Keratinocyte (primary cell): ENCODE measurements at regions not wholly inside any gene's neighbourhood (a gene's known extent, or its start where the extent isn't known, plus 50 kb on each side); places are given as distances from the start of the nearest gene placed in this dataset.
"Not testable (repeated sequence)": the region's sequence is repeated elsewhere in the genome, so short reads cannot be mapped to it uniquely, and the experiment has no call there.

Experiments used
- DNase-seq: peaks from one replicate; pipeline ENCODE4 v3.0.0-alpha.2; 2011; ENCODE audit warnings: low read depth, missing footprints, low spot score
- FAIRE-seq: peaks from 2 replicates; lab custom pipeline; 2011; peaks lifted over from hg19 to GRCh38; lab: Jason Lieb, UNC
- H2AFZ ChIP-seq: 2 replicates; pipeline ENCODE4 v1.6.0; 2012; ENCODE audit warnings: low read length, control low read depth, inconsistent platforms; ENCODE audit not compliant: control insufficient read depth
- H3K27ac ChIP-seq: 2 replicates; pipeline ENCODE4 v1.5.1; 2011; ENCODE audit warnings: low read length; ENCODE audit not compliant: control insufficient read depth, insufficient read depth
- H3K27me3 ChIP-seq: 3 replicates; pipeline ENCODE4 v1.6.0; 2011; ENCODE audit warnings: low read length; ENCODE audit not compliant: control insufficient read depth, insufficient read depth; ENCODE audit errors: extremely low read depth
- H3K36me3 ChIP-seq, 2 experiments: 2 replicates in 1 of 2; 3 replicates in 1 of 2; pipeline ENCODE4 v1.5.1; 2011; ENCODE audit warnings: low read length in 2 of 2, mild to moderate bottlenecking in 1 of 2; ENCODE audit not compliant: control insufficient read depth in 2 of 2, insufficient read depth in 2 of 2; ENCODE audit errors: extremely low read depth in 1 of 2
- H3K4me1 ChIP-seq: 3 replicates; pipeline ENCODE4 v1.5.1; 2011; ENCODE audit warnings: low read length; ENCODE audit not compliant: control insufficient read depth, insufficient read depth; ENCODE audit errors: extremely low read depth
- H3K4me2 ChIP-seq: 3 replicates; pipeline ENCODE4 v1.6.0; 2011; ENCODE audit warnings: low read depth, low read length; ENCODE audit not compliant: control insufficient read depth, insufficient read depth; ENCODE audit errors: extremely low read depth
- H3K4me3 ChIP-seq, 3 experiments: fragments of 200-600 bp in 1 of 3; sonication (generic) in 1 of 3; 2 replicates in 2 of 3; 3 replicates in 1 of 3; pipeline ENCODE4 v1.5.1; 2011 to 2016; ENCODE audit warnings: low read length in 3 of 3, mild to moderate bottlenecking in 3 of 3, control low read depth in 2 of 3, inconsistent platforms in 1 of 3, low read depth in 1 of 3, mixed read lengths in 1 of 3, mixed run types in 1 of 3, moderate library complexity in 1 of 3; ENCODE audit not compliant: control insufficient read depth in 2 of 3, insufficient read depth in 2 of 3; ENCODE audit errors: extremely low read depth in 1 of 3
- H3K79me2 ChIP-seq: 2 replicates; pipeline ENCODE4 v1.6.0; 2012; ENCODE audit warnings: low read length; ENCODE audit not compliant: control insufficient read depth, insufficient read depth
- H3K9ac ChIP-seq: 3 replicates; pipeline ENCODE4 v1.6.0; 2011; ENCODE audit warnings: low read length; ENCODE audit not compliant: control insufficient read depth, insufficient read depth; ENCODE audit errors: extremely low read depth
- H3K9me1 ChIP-seq: 3 replicates; pipeline ENCODE4 v1.6.0; 2011; ENCODE audit warnings: low read length; ENCODE audit not compliant: control insufficient read depth, insufficient read depth; ENCODE audit errors: extremely low read depth
- H3K9me3 ChIP-seq: 2 replicates; pipeline ENCODE4 v1.5.1; 2012; ENCODE audit warnings: low read depth, low read length; ENCODE audit not compliant: control insufficient read depth
- H4K20me1 ChIP-seq: 3 replicates; pipeline ENCODE4 v1.6.0; 2011; ENCODE audit warnings: low read length; ENCODE audit not compliant: control insufficient read depth, insufficient read depth; ENCODE audit errors: extremely low read depth
- EZH2 ChIP-seq: IDR thresholded peaks from one replicate; pipeline ENCODE4 v1.6.1; 2012; ENCODE audit warnings: inconsistent platforms, mild to moderate bottlenecking, low read length, moderate library complexity
- dilution Hi-C: fragments of 300-500 bp; cut with MboI; formaldehyde crosslinking; loops from one replicate; pipeline ENCODE4 v1.7.0; 2020; ENCODE audit warnings: low sequenced_read_pairs; ENCODE audit not compliant: extremely low pct_ligation_motif_present
- TF ChIP-seq, protein P1 (sequence below), 3 experiments: IDR thresholded peaks in 1 of 3; conservative IDR thresholded peaks in 1 of 3; optimal IDR thresholded peaks in 1 of 3; 2 replicates in 2 of 3; 3 replicates in 1 of 3; pipeline versions ENCODE3 to v1.5.1; 2011; ENCODE audit warnings: low read length in 3 of 3, mild to moderate bottlenecking in 3 of 3, moderate library complexity in 2 of 3, control low read depth in 1 of 3, inconsistent platforms in 1 of 3; ENCODE audit not compliant: insufficient read depth in 2 of 3; ENCODE audit errors: extremely low read depth in 1 of 3

DNA sequence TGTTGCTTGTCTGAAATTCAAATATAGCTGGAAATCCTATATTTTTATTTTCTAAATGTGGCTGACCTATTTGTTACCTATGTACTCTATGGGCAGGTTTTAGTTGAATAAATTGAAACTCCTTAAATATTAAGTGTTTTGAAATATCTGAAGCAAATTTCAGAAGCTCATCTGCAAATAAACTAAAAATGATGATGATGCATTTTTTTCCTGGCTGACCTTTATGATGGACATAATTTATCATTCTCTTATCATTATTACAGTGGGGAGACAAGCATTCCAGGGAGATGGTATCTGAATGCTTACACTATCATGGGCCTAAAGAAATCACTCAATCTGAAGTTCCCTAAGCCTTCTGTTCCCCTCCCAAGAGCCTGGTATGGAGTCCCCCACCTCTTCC, 1225.2 kb downstream of the AACS start:
- Histone ChIP-seq H3K9ac (no peak overlapping the region), H3K79me2 (no peaks in the 10 kb centered on the region), H3K9me3 (no peaks in the 10 kb centered on the region), H3K27me3 (no peaks in the 10 kb centered on the region), H3K4me1 (no peaks in the 10 kb centered on the region), H3K4me2 (no peak overlapping the region), H3K4me3 (no peak overlapping the region), H3K27ac (no peak overlapping the region), H4K20me1 (no peaks in the 10 kb centered on the region), H3K9me1 (no peaks in the 10 kb centered on the region), H3K36me3 (no peaks in the 10 kb centered on the region), H2AFZ (no peak overlapping the region)
- DNase-seq (no peak), FAIRE-seq (no peak)
- dilution Hi-C loops, result no loop called here
- no peak for TF ChIP-seq EZH2
- TF ChIP-seq, protein P1, sequence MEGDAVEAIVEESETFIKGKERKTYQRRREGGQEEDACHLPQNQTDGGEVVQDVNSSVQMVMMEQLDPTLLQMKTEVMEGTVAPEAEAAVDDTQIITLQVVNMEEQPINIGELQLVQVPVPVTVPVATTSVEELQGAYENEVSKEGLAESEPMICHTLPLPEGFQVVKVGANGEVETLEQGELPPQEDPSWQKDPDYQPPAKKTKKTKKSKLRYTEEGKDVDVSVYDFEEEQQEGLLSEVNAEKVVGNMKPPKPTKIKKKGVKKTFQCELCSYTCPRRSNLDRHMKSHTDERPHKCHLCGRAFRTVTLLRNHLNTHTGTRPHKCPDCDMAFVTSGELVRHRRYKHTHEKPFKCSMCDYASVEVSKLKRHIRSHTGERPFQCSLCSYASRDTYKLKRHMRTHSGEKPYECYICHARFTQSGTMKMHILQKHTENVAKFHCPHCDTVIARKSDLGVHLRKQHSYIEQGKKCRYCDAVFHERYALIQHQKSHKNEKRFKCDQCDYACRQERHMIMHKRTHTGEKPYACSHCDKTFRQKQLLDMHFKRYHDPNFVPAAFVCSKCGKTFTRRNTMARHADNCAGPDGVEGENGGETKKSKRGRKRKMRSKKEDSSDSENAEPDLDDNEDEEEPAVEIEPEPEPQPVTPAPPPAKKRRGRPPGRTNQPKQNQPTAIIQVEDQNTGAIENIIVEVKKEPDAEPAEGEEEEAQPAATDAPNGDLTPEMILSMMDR (optimal IDR thresholded peaks at IDR 0.05 in 1 of 3, IDR thresholded peaks at IDR 0.05 in 1 of 3, conservative IDR thresholded peaks at IDR 0.05 in 1 of 3; ENCODE audit: extremely low read depth in 1 of 3, insufficient read depth in 2 of 3, low read length in 3 of 3), result no peak

DNA sequence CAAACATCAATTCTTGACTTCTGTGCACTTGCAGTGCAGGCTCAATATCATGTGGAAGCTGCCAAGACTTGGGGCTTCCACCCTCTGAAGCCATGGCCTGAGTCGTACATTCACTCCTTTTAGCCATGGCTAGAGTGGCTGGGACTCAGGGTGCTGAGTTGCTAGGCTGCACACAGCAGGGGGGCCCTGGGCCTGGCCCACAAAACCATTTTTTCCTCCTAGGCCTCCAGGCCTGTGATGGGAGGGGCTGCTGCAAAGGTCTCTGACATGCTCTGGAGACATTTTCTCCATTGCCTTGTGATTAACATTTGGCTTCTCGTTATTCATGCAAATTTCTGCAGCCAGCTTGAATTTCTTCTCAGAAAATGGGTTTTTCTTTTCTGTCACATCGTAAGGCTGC, 1226.8 kb downstream of the AACS start:
- H3K36me3 ChIP-seq, H3K79me2 ChIP-seq, H3K9me3 ChIP-seq, H3K9me1 ChIP-seq, H2AFZ ChIP-seq, H3K27me3 ChIP-seq, H3K4me3 ChIP-seq, H4K20me1 ChIP-seq, DNase-seq, H3K4me1 ChIP-seq, H3K9ac ChIP-seq, H3K27ac ChIP-seq, dilution Hi-C loops, H3K4me2 ChIP-seq, FAIRE-seq: not testable (repeated sequence)

DNA sequence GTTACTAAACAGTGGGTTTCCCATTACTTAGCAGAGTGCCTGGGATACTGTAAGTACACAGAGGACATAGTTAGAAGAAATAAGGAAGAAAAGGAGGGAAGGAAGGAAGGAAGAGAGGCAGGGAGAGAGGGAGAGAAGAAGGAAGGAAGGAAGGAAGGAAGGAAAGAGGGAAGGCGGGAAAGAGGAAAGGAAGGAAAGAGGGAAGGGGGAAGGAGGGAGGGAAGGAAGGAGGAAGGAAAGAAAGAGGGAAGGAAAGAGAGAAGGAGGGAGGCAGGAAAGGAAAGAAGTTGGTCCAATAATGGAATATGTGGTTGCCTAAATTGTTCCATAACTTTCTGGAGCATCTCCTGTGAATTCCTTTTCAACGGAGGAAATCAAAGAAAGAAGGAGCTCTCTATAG, 1230.4 kb downstream of the AACS start:
- no peaks in the 10 kb centered on the region for H4K20me1 ChIP-seq
- H3K9me3 ChIP-seq, result no peaks in the 10 kb centered on the region
- no peak for DNase-seq
- H3K4me1 ChIP-seq, result no peaks in the 10 kb centered on the region
- H3K4me2 ChIP-seq, result no peak overlapping the region
- TF ChIP-seq EZH2, result no peak
- TF ChIP-seq, protein P1 (optimal IDR thresholded peaks at IDR 0.05 in 1 of 3, IDR thresholded peaks at IDR 0.05 in 1 of 3, conservative IDR thresholded peaks at IDR 0.05 in 1 of 3; ENCODE audit: extremely low read depth in 1 of 3, insufficient read depth in 2 of 3, low read length in 3 of 3), result no peak
- H3K4me3 ChIP-seq, result no peak overlapping the region
- no peak overlapping the region for H3K27ac ChIP-seq
- H3K36me3 ChIP-seq, result no peaks in the 10 kb centered on the region
- no peak overlapping the region for H2AFZ ChIP-seq
- dilution Hi-C loops, result no loop called here
- H3K79me2 ChIP-seq, result no peaks in the 10 kb centered on the region
- FAIRE-seq, result no peak
- H3K9ac ChIP-seq, result no peak overlapping the region
- no peaks in the 10 kb centered on the region for H3K27me3 ChIP-seq
- H3K9me1 ChIP-seq, result no peaks in the 10 kb centered on the region
